Activated CD4-positive, alpha-beta T cell treated with anti-CD3 and anti-CD28 coated beads, Interleukin-2, amount 10 ng/mL, durations not matched to agents 7 days and 5 days (primary cell): ENCODE measurements at regions not wholly inside any gene's neighbourhood (a gene's known extent, or its start where the extent isn't known, plus 50 kb on each side); places are given as distances from the start of the nearest gene placed in this dataset.

Source experiments
- CTCF ChIA-PET: fragments of 350-600 bp; sonication (Branson Sonifier 250); formaldehyde crosslinking; loops from one replicate; lab custom pipeline; 2021; ENCODE audit warnings: antibody characterized with exemption; lab: Charles Lee
- POLR2A ChIA-PET: fragments of 350-600 bp; sonication (Branson Sonifier 250); formaldehyde crosslinking; loops from one replicate; lab custom pipeline; 2021; ENCODE audit warnings: antibody characterized with exemption; lab: Charles Lee
- DNase-seq: peaks from one replicate; pipeline ENCODE4 v3.0.0-alpha.2; 2020
- H3K27ac Mint-ChIP-seq: one replicate; pipeline ENCODE4 v1.8.0; 2021; ENCODE audit warnings: mild to moderate bottlenecking, moderate library complexity, mixed read lengths
- H3K27me3 Mint-ChIP-seq: one replicate; pipeline ENCODE4 v1.8.0; 2021; ENCODE audit warnings: mixed read lengths
- H3K36me3 Mint-ChIP-seq: one replicate; pipeline ENCODE4 v1.8.0; 2021; ENCODE audit warnings: low read depth, mixed read lengths
- H3K4me1 Mint-ChIP-seq: one replicate; pipeline ENCODE4 v1.8.0; 2021; ENCODE audit warnings: mixed read lengths
- H3K4me3 Mint-ChIP-seq: one replicate; pipeline ENCODE4 v1.8.0; 2021; ENCODE audit warnings: mild to moderate bottlenecking, moderate library complexity, mixed read lengths
- H3K9me3 Mint-ChIP-seq: one replicate; pipeline ENCODE4 v1.8.0; 2021; ENCODE audit warnings: mixed read lengths

DNA sequence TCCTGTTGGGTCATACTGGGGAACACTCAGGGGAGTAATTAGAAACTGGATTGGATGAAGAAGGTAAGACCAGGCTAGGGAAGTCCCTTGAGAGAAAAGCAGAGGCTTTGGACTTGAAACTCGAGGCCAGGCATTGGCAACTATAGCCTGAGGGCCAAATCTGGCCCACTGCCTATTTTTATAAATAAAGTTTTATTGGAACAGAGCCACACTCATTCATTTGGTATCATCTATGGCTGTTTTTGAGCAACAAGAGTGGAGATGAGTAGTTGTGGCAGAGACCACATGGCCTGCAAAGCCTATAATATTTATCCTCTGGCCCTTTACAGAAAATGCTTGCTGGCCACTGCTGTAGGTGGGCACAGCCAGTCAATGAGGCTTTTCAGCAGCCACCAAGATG, 301.4 kb downstream of the UACA start:
- Mint-ChIP-seq H3K4me1 (peaks cover 8% of the 10 kb centered on the region), H3K4me3 (no peak overlapping the region), H3K27me3 (peaks cover 70% of the 10 kb centered on the region), H3K36me3 (no peaks in the 10 kb centered on the region), H3K9me3 (no peaks in the 10 kb centered on the region), H3K27ac (no peak overlapping the region)
- ChIA-PET POLR2A (no interaction called here), CTCF (no interaction called here)
- no peak for DNase-seq

DNA sequence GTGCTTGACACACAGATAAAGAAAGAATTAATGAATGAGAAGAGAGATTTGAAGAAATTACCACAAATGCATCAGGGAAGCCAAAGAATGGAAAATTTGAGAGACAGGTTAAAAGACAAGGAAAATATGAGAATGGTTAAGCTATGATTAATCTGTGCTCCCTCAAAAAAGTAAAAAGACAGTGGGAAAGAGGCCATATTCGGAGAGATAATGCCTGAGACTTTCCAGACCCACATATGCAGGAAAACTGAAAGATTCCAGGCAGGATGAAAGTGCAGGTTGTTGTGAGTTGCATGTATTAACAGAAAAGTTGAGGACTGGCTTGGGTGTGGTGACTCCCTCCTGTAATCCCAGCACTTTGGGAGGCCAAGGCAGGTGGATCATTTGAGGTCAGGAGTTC, 302.3 kb downstream of the UACA start:
- Mint-ChIP-seq H3K27ac (no peak overlapping the region), H3K4me1 (peaks cover 6% of the 10 kb centered on the region), H3K9me3 (no peaks in the 10 kb centered on the region), H3K27me3 (peaks cover 67% of the 10 kb centered on the region), H3K36me3 (no peaks in the 10 kb centered on the region), H3K4me3 (no peak overlapping the region)
- POLR2A ChIA-PET: interaction anchor here (0.6 kb wide), 1 partner anchor 631 kb away, joined by 3 read pairs; no protein-coding TSS in a partner anchor
- DNase-seq: no peak
- CTCF ChIA-PET: interaction anchor here (1.3 kb wide), 1 partner anchor 10 kb away, joined by 3 read pairs; no protein-coding TSS in a partner anchor

DNA sequence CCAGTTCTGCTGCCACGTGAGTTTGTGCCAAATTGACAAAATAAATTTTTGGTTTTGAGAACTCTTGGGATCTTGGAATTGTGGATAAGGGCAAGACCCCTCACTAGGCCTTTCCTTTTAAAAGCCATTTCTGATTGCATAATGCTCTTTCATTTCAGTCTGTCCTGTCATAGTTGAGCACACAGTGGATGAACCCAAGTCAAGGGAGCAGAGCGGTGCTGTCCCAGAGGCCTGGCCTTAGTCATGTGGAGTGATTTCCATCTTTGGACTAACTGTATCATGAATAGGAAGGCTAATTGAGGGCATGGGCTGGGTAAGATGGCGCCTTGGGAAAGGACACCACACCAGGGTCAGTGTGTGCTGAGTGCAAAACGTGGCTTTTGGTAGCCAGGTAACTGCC, 304.0 kb downstream of the UACA start:
- no peaks in the 10 kb centered on the region for H3K9me3 Mint-ChIP-seq
- H3K27me3 Mint-ChIP-seq: peaks cover 58% of the 10 kb centered on the region
- no peak overlapping the region for H3K4me3 Mint-ChIP-seq
- ChIA-PET CTCF (interaction anchor here (0.6 kb wide), 1 partner anchor 45 kb away, joined by 3 read pairs; no protein-coding TSS in a partner anchor), POLR2A (no interaction called here)
- no peaks in the 10 kb centered on the region for H3K36me3 Mint-ChIP-seq
- DNase-seq: no peak
- no peak overlapping the region for H3K27ac Mint-ChIP-seq
- peaks cover 6% of the 10 kb centered on the region for H3K4me1 Mint-ChIP-seq

DNA sequence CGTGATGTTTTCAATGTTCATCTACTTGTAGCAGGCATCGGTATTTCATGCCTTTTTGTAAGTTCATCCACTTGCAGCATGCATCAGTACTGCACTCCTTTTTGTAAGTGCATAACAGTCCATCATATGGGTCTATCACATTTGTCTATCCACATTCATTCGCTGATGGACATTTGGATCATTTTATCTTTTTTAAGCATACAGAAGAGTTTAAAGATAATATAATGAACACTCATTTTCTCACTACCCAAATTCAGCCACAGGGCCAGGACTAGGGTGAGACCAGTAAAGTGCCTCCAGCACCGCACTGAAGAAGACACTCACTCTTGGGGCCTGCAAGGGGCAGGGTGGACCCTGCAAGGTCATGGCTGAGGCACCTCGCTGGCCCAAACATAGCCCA, 309.6 kb downstream of the UACA start:
- ChIA-PET CTCF (no interaction called here), POLR2A (no interaction called here)
- Mint-ChIP-seq H3K9me3 (no peaks in the 10 kb centered on the region), H3K4me1 (peaks cover 37% of the 10 kb centered on the region), H3K27me3 (peaks cover 21% of the 10 kb centered on the region), H3K36me3 (no peaks in the 10 kb centered on the region), H3K4me3 (no peak overlapping the region), H3K27ac (no peak overlapping the region)
- DNase-seq: no peak

DNA sequence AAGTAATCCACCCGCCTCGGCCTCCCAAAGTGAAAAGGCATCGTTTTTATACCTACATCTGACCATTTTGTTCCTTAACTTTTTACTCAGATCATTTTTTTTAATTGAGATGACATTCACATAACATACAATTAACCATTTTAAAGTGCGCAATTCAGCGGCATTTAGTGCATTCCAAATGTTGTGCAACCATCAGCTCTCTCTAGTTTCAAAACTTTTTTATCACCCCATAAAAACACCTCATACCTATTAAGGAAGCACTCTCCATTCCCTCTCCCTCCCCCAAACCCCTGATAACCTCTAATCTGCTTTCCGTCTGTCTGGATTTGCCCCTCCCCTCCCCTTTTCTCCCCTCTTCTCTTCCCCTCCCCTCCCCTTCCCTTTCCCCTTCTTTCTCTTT, 310.1 kb downstream of the UACA start:
- no peak overlapping the region for H3K4me3 Mint-ChIP-seq
- DNase-seq: no peak
- CTCF ChIA-PET: no interaction called here
- POLR2A ChIA-PET: no interaction called here
- H3K36me3 Mint-ChIP-seq: no peaks in the 10 kb centered on the region
- no peak overlapping the region for H3K27ac Mint-ChIP-seq
- H3K9me3 Mint-ChIP-seq: no peaks in the 10 kb centered on the region
- H3K4me1 Mint-ChIP-seq: peaks cover 42% of the 10 kb centered on the region
- H3K27me3 Mint-ChIP-seq: peaks cover 23% of the 10 kb centered on the region

DNA sequence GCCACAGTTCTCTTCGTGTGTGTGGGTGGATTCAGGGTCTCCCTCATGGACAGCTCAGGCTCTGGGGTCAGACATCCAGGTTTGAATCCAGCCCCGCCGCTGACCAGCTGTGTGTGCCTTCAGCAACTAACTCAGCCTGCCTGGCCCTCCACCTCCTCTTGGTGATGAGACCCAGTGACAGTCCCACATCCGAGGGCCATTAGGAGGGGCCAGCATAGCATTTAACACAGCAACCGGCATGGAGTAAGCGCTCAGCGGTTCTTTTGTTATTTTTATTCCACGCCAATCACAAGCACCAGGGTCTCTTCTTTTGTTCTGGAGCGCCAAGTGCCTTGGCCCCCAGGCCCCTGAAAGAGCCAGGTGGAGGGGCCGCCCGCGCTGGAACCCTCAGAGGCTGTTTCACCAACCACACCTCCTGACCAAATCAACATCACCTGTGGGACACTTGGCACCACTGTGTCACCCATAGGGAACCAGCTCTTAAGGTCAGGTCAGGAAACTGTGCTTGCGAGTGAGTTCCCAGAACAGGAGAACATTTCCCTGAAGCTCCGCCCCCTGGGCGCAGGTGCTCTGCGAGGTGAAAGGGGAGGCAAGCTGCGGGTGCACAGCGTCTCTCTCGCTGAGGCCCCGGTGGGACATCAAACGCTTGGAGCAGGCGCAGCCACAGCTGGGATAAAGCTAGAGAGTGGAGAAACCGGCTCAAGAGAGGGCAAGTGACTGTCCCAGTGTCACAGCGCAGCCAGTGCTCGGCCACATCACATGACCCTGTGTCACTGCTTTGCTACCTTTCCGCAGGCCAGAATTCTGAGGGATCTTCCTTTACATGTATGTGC, 311.3 kb downstream of the UACA start:
- Mint-ChIP-seq H3K4me3 (no peak overlapping the region), H3K27me3 (peaks cover 25% of the 10 kb centered on the region), H3K4me1 (peaks cover 54% of the 10 kb centered on the region), H3K36me3 (no peaks in the 10 kb centered on the region), H3K9me3 (no peaks in the 10 kb centered on the region), H3K27ac (peak overlapping the region; percentile 72)
- DNase-seq: peak; percentile 59
- ChIA-PET POLR2A (no interaction called here), CTCF (interaction anchor here (0.9 to 1.5 kb wide), 5 partner anchors 9 to 351 kb away, joined by 3 read pairs; no protein-coding TSS in a partner anchor)

DNA sequence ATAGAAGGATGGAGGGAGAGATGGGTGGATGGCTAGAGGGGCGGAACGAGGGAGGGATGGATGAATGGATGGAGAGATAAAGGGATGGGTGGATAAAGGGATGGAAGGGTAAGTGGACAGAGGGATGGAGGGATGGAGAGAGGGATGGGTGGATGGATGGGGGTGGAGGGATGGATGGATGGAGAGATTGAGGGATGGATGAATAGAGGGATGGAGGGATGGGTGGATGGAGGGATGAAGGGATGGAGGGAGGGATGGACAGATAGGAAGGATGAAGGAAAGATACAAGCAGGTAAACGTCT, 313.3 kb downstream of the UACA start:
- peaks cover 58% of the 10 kb centered on the region for H3K4me1 Mint-ChIP-seq
- POLR2A ChIA-PET: no interaction called here

DNA sequence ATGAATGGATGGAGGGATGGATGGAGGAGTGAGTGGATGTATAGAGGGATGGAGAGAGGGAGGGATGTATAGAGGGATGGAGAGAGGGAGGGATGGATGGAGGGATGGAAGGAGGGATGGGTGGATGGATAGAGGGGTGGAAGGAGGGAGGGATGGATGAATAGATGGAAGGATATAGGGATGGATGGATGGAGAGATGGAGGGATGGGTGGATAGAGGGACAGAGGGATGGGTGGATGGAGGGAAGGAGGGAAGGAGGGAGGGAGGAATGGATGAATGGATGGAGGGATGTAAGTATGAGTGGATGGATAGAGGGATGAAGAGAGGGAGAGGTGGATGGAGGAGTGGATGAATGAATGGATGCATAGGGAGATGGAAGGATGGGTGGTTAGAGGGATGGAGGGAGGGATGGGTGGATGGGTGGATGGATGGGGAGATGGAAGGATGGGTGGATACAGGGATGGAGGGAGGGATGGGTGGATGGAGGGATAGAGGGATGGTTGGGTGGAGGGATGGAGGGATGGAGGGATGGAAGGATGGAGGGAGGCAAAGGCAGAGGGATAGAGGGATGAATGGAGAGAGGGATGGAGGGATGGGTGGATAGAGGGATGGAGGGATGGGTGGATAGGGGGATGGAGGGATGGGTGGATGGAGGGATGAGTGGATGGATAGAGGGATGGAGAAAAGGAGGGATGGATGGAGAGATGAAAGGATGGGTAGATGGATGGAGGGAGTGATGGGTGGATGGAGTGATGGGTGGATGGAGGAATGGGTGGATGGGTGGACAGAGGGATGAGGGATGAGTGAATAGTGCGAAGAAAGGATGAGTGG, 313.8 kb downstream of the UACA start:
- CTCF ChIA-PET: no interaction called here
- H3K9me3 Mint-ChIP-seq: no peaks in the 10 kb centered on the region

More for the DNA sequence above, 313.3 kb downstream of the UACA start:
- H3K27ac Mint-ChIP-seq: no peak overlapping the region
- peaks cover 21% of the 10 kb centered on the region for H3K27me3 Mint-ChIP-seq
- H3K9me3 Mint-ChIP-seq: no peaks in the 10 kb centered on the region
- no peak overlapping the region for H3K4me3 Mint-ChIP-seq
- DNase-seq: no peak
- H3K36me3 Mint-ChIP-seq: no peaks in the 10 kb centered on the region
- CTCF ChIA-PET: no interaction called here

DNA sequence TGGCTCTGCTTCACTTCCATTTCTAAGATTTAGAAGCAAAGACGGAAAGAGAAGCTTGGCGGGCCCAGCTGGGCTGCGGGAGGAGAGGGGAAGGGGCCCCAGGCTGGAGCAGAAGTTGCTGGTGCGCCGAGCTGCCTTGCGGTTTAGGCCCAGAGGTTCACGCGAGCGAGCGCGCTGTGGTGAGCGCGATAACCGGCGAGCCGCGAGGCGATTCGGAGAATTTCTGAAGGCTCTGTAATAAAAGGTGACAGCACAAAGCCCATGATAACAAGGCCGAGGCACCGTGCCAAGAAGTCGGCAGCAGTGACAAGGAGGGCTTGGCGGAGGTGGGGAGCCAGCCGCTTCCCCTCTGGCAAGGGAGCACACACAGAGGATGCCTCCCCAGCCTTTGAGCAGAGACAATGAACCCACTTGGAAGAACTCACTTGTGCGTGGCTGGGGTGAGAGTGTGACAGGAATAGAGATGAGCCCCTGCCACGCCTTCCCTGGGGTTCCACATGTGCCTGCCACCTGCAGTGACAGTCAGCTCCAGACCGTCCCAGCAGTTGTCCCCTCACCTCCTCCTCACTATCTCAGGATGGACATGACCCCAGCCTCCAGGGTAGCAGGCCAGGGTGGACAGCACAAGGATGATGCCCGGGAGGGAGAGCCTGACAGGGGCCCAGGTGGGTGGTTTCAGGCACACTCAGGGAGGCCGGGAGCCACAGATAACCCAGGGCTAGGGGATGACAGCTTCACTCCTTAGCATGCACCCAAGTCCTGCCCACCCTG, 315.2 kb downstream of the UACA start:
- peak overlapping the region; percentile 21 for H3K4me3 Mint-ChIP-seq
- ChIA-PET CTCF (interaction anchor here (1.3 kb wide), 1 partner anchor 12 kb away, joined by 4 read pairs; no protein-coding TSS in a partner anchor), POLR2A (no interaction called here)
- H3K36me3 Mint-ChIP-seq: no peaks in the 10 kb centered on the region
- peaks cover 54% of the 10 kb centered on the region for H3K4me1 Mint-ChIP-seq
- H3K9me3 Mint-ChIP-seq: no peaks in the 10 kb centered on the region
- H3K27me3 Mint-ChIP-seq: peaks cover 31% of the 10 kb centered on the region
- H3K27ac Mint-ChIP-seq: peak overlapping the region; percentile 86
- peak; percentile 54 for DNase-seq

More for the DNA sequence above, 313.8 kb downstream of the UACA start:
- H3K4me3 Mint-ChIP-seq: no peak overlapping the region
- no peak for DNase-seq
- peaks cover 23% of the 10 kb centered on the region for H3K27me3 Mint-ChIP-seq
- no peak overlapping the region for H3K27ac Mint-ChIP-seq
- H3K4me1 Mint-ChIP-seq: peaks cover 58% of the 10 kb centered on the region
- POLR2A ChIA-PET: no interaction called here
- H3K36me3 Mint-ChIP-seq: no peaks in the 10 kb centered on the region

DNA sequence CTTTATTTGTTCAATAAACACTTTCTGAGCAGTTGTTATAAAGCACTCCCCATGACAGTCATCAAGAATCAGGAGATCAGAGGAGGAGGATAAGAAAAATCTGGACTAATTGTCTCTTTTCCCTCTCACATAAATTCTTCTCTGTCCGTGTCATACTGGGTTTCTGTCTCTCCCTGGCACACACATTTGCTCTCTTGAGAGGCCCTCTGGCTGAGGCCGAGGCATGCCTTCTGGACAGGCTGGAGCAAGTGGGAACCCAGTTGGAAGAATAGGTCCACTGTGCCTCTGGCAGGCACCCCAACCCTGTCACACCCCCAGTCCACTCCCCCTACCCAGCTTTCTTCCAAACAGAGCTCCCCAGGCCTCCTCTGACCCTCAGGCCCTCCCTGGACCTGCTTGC, 315.8 kb downstream of the UACA start:
- POLR2A ChIA-PET: no interaction called here
- no peak for DNase-seq
- CTCF ChIA-PET: interaction anchor here (1.3 kb wide), 2 partner anchors 11 to 32 kb away, joined by 3 to 4 read pairs; no protein-coding TSS in a partner anchor
- peaks cover 49% of the 10 kb centered on the region for H3K4me1 Mint-ChIP-seq
- H3K27ac Mint-ChIP-seq: peak overlapping the region; percentile 86
- H3K9me3 Mint-ChIP-seq: no peaks in the 10 kb centered on the region
- no peak overlapping the region for H3K4me3 Mint-ChIP-seq
- no peaks in the 10 kb centered on the region for H3K36me3 Mint-ChIP-seq
- H3K27me3 Mint-ChIP-seq: peaks cover 36% of the 10 kb centered on the region

DNA sequence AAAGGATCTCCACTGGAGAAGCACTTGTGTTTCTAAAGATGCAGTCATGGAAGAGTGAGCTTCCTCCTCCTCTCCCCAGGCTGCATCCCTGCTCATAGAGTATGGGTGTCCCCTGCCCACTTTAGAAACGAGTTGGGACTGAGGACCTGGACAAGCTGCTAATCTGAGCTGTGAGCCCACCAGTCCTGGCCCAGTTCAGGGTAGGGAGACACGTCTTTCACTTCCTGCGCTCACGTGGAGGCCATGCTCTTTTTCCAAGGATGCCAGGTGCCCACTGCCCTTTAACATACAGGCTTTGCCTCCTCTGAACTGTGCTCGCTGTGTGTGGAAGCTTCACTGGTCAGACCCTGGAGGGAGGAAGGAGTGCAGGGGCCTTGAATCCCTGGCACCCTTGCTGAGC, 316.3 kb downstream of the UACA start:
- H3K27me3 Mint-ChIP-seq: peaks cover 40% of the 10 kb centered on the region
- POLR2A ChIA-PET: no interaction called here
- no peak for DNase-seq

DNA sequence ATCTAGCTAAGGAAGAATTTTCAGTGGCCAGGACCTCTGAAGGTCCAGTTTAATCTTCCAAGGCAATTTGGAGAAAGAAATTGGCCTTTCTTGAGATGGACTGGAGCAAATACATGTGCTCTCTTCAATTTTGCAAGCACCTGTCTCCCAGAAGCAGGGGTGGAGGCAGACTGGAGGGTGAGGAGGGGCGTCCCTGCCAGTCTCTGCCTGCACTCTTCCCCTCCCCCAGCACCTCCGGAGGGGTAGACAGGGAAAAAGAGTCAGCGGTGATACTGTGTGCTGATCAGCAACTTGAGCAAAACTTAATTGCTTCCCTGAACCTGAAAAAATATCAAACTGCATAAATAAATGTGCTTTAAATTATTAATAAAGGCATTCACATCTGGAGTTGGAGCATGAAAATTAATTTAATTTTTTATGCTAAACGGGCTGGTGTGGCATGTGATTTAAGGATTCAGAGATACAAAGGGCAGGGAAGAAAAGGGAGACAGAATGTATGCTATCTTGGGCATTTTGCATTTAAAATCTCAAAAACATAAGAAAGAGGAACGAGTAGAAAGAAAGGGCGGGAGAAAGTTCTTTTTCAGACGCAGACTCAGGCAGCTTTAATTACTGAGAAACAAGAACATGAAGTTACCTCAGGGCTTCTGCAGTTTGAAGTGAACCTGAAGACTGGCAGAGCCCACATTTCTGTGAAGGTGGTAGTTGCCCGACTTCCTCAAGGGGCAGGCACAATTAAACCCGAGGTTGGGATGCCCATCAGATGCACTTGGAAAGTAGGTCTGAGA, 319.7 kb downstream of the UACA start:
- no peaks in the 10 kb centered on the region for H3K9me3 Mint-ChIP-seq
- H3K27me3 Mint-ChIP-seq: peaks cover 59% of the 10 kb centered on the region
- POLR2A ChIA-PET: no interaction called here
- H3K27ac Mint-ChIP-seq: no peak overlapping the region
- no peak overlapping the region for H3K4me3 Mint-ChIP-seq
- no peak for DNase-seq
- CTCF ChIA-PET: interaction anchor here (0.7 kb wide), 2 partner anchors 9 to 611 kb away, joined by 3 read pairs; no protein-coding TSS in a partner anchor
- H3K4me1 Mint-ChIP-seq: peaks cover 24% of the 10 kb centered on the region
- H3K36me3 Mint-ChIP-seq: no peaks in the 10 kb centered on the region

More for the DNA sequence above, 316.3 kb downstream of the UACA start:
- no peaks in the 10 kb centered on the region for H3K9me3 Mint-ChIP-seq
- no peak overlapping the region for H3K4me3 Mint-ChIP-seq
- CTCF ChIA-PET: interaction anchor here (1.1 to 1.3 kb wide), 2 partner anchors 11 to 33 kb away, joined by 3 to 4 read pairs; no protein-coding TSS in a partner anchor
- no peak overlapping the region for H3K27ac Mint-ChIP-seq
- H3K36me3 Mint-ChIP-seq: no peaks in the 10 kb centered on the region
- H3K4me1 Mint-ChIP-seq: peaks cover 44% of the 10 kb centered on the region
